Heart left ventricle (tissue), 16 donors: ENCODE measurements at regions not wholly inside any gene's neighbourhood (a gene's known extent, or its start where the extent isn't known, plus 50 kb on each side); places are given as distances from the start of the nearest gene placed in this dataset.

ENCODE experiments used
- ATAC-seq, 4 donors: fragments of 200-7000 bp; cut with Tn5 transposase; one replicate each; pipeline ENCODE4 v1.9.1; 2020 to 2022; ENCODE audit warnings: moderate library complexity in 4 of 4, mild to moderate bottlenecking in 3 of 4, moderate number of reproducible peaks in 1 of 4
- DNase-seq, 5 donors: peaks; one replicate each; pipeline ENCODE4 v3.0.0-alpha.2; 2020
- H3K27ac ChIP-seq, 12 donors: fragments of 200-600 bp; sonication (generic) in 4 of 12; one replicate each; pipeline versions ENCODE4 v1.5.0 to v1.8.0; 2016 to 2022; ENCODE audit warnings: mild to moderate bottlenecking in 2 of 12
- H3K27me3 ChIP-seq, 9 donors: fragments of 200-600 bp; sonication (generic) in 2 of 9; one replicate each; pipeline versions ENCODE4 v1.5.1 to v1.8.0; 2016 to 2022; ENCODE audit warnings: mild to moderate bottlenecking in 3 of 9
- H3K36me3 ChIP-seq, 9 donors: fragments of 200-600 bp; sonication (generic) in 2 of 9; one replicate each; pipeline versions ENCODE4 v1.5.0 to v1.8.0; 2018 to 2022; ENCODE audit warnings: mild to moderate bottlenecking in 2 of 9
- H3K4me1 ChIP-seq, 12 donors: fragments of 200-600 bp; sonication (generic) in 4 of 12; one replicate each; pipeline versions ENCODE4 v1.5.0 to v1.8.0; 2016 to 2022; ENCODE audit warnings: mild to moderate bottlenecking in 3 of 12
- H3K4me3 ChIP-seq, 12 donors: fragments of 200-600 bp; sonication (generic) in 4 of 12; one replicate each; pipeline versions ENCODE4 v1.5.0 to v1.8.0; 2017 to 2022; ENCODE audit warnings: mild to moderate bottlenecking in 9 of 12, moderate library complexity in 4 of 12
- H3K9me3 ChIP-seq, 12 donors: fragments of 200-600 bp; sonication (generic) in 4 of 12; one replicate each; pipeline versions ENCODE4 v1.5.0 to v1.8.0; 2016 to 2022; ENCODE audit warnings: mild to moderate bottlenecking in 1 of 12
- CTCF ChIP-seq, 12 donors: fragments of 200-600 bp; sonication (generic) in 4 of 12; IDR thresholded peaks; one replicate each; pipeline versions ENCODE4 v1.5.0 to v1.8.0; 2018 to 2022; ENCODE audit warnings: antibody characterized with exemption in 12 of 12, mild to moderate bottlenecking in 5 of 12
- POLR2A ChIP-seq, 2 donors: fragments of 450-650 bp; IDR thresholded peaks; one replicate each; pipeline ENCODE4 v1.6.1; 2017; ENCODE audit warnings: antibody characterized with exemption in 2 of 2, mild to moderate bottlenecking in 2 of 2, moderate library complexity in 2 of 2
- WGBS, 4 donors: extraction: QIAGEN DNeasy Blood & Tissue Kit in 2 of 4; methylation state at CpG; one replicate each; pipeline versions ENCODE4 v1.1.5 to v1.1.7; 2013 to 2018; 5-methylcytosine and 5-hydroxymethylcytosine counted together
- intact Hi-C, 10 donors: fragments of 100-400 bp; cut with DNase I; formaldehyde crosslinking; loops; one replicate each; pipeline versions ENCODE4 v1.11.1 to v1.14.2; 2022
- donor health status: ischemic (EF 13 %, LVEDD 7.1; RV severe dilation, severe dysfunction).
- donor health status: healthy with polysubstance abuse.
- donor health status: DM: no; HTN: yes; CAD: no.
- donor health status: DM: no; HTN: no; CAD: no.
- donor health status: ischemic (EF 25% LVEDD 6.9; RV normal size, moderate dysfunction).
- donor health status: ischemic (EF 25% LVEDD 5.7; RV mildly dilated, moderate dysfunction).
- donor health status: healthy.
- donor health status: DM: yes; HTN: yes; CAD: no.
- donor health status: ischemic (EF 35%, LVEDD 5.7; RV mildly dilated, moderate dysfunction).
- donor health status: nonischemic (EF 11% LVEDD 7.7; RV severe dilation, severe dysfunction).
- donor health status: DM: yes; HTN: yes; CAD: no.
- donor health status: PGD.
- donor health status: ischemic (EF 29% LVEDD 5.4; RV normal size, mild dysfunction).
- donor health status: nonischemic (EF 23%, LVEDD 6.1; RV moderate dilation, normal function).

DNA sequence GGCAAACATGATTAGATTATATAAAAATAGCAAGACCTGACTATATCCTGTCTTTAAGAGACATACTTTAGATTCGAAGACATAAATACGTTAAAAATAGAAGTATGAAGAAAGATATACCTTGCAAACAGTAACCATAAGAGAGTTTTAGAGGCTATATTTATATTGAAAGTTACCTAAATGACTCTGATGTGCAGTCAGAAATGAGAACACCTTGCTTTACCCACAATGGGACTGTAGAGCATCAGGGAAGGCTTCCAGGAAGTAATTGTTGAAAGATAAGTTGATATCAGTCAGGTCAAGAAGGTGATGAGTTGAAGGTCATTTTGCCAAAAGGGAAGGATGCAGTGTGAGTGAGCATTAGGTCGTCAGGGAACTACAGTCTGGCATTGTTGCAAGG, 110.2 kb downstream of the NEDD1 start:
- ATAC-seq: no peak
- TF ChIP-seq POLR2A (IDR thresholded peaks at IDR 0.05): no peak
- no peak for TF ChIP-seq CTCF (IDR thresholded peaks at IDR 0.05)
- Histone ChIP-seq H3K36me3 (no peaks in the 10 kb centered on the region), H3K27me3 (no peaks in the 10 kb centered on the region), H3K4me1 (no peaks in the 10 kb centered on the region), H3K27ac (no peak overlapping the region), H3K9me3 (peaks cover 0 to 14% (median 0%) of the 10 kb centered on the region in 12 donors), H3K4me3 (no peak overlapping the region)
- 55 to 65% (median 62%) methylated on average over 3 of the region's 3 CpGs for WGBS, 4 donors
- no peak for DNase-seq
- intact Hi-C loops: no loop called here

DNA sequence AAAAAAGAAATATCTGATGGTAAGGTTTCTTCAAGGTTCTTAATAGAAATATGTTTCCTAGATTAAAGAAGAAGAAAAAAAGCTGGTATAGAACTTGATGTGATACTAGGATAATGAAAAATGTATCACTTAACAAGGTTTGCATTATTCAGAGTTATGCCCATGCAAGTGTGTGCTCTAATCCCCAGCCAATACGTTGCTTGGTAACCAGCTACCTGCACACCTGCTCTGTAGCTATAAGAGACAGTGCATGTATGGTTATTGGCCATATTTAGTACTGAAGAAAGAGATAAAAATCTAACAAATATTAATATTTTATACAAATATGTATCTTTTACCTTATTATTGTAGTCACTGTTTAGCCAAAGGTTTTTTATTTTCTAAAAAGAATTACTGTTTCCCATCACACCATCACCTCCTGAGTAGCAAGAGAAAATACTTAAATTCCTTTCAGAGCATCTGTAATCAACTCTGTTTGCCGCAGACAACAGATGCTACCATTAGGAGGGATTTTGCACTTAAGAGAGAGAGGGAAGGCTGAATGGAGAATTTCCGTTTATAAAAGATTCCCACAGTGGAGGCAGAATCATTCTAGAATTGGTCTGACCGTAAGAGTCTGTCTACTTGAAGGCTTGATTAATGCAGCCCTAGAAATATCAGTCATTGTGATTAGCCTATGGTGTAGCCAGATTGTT, 115.6 kb downstream of the NEDD1 start:
- TF ChIP-seq CTCF (IDR thresholded peaks at IDR 0.05) (no peak), POLR2A (IDR thresholded peaks at IDR 0.05) (no peak)
- DNase-seq (no peak), ATAC-seq (no peak)
- no peak overlapping the region for H3K4me3 ChIP-seq
- intact Hi-C loops: no loop called here
- H3K27me3 ChIP-seq: no peaks in the 10 kb centered on the region
- no peaks in the 10 kb centered on the region for H3K9me3 ChIP-seq
- 79 to 86% (median 84%) methylated on average over 4 of the region's 4 CpGs for WGBS, 4 donors
- no peaks in the 10 kb centered on the region for H3K4me1 ChIP-seq
- H3K36me3 ChIP-seq: no peaks in the 10 kb centered on the region
- H3K27ac ChIP-seq: no peak overlapping the region

DNA sequence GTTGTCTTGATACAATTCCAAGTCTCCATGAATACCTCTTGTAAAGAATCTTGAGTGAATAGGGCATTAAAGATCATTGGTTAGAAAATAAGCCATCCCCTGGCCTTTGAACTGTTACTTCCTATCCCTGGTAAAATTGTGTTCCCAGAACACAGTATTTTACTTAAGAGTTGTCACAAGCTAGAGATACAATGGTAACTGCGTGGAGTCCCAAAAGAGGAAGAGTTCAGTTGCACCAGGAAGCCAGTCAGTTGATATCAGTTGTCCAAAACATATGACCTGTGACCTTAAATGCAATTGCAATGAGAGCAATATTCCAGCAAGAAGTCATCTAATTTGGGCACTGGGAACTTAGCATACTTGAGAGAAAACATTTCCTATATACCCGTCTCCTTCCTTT, 117.3 kb downstream of the NEDD1 start:
- H3K27me3 ChIP-seq: no peaks in the 10 kb centered on the region
- no peak for TF ChIP-seq POLR2A (IDR thresholded peaks at IDR 0.05)
- no peak for TF ChIP-seq CTCF (IDR thresholded peaks at IDR 0.05)
- 65 to 71% (median 68%) methylated on average over 2 of the region's 2 CpGs for WGBS, 4 donors
- DNase-seq (no peak), ATAC-seq (no peak)
- no peak overlapping the region for H3K27ac ChIP-seq
- intact Hi-C loops: no loop called here
- H3K36me3 ChIP-seq: no peaks in the 10 kb centered on the region
- no peaks in the 10 kb centered on the region for H3K4me1 ChIP-seq
- no peak overlapping the region for H3K4me3 ChIP-seq
- H3K9me3 ChIP-seq: no peaks in the 10 kb centered on the region

- ATAC-seq (no peak), DNase-seq (no peak)
- TF ChIP-seq POLR2A (IDR thresholded peaks at IDR 0.05): no peak
- no peak for TF ChIP-seq CTCF (IDR thresholded peaks at IDR 0.05)
- H3K4me1 ChIP-seq: no peaks in the 10 kb centered on the region
- H3K27me3 ChIP-seq: no peaks in the 10 kb centered on the region
- no peak overlapping the region for H3K4me3 ChIP-seq
- no peaks in the 10 kb centered on the region for H3K9me3 ChIP-seq
- H3K27ac ChIP-seq: no peak overlapping the region
- no peaks in the 10 kb centered on the region for H3K36me3 ChIP-seq
- intact Hi-C loops: no loop called here
- WGBS, 4 donors: 87 to 93% (median 89%) methylated on average over 2 of the region's 2 CpGs
Observed at GRCh38 chr12:97026901-97027300, 119.8 kb downstream of the NEDD1 start.
